Bone marrow (tissue), 2 donors: ENCODE measurements at regions not wholly inside any gene's neighbourhood (a gene's known extent, or its start where the extent isn't known, plus 50 kb on each side); places are given as distances from the start of the nearest gene placed in this dataset.
"Not testable (repeated sequence)": the region's sequence is repeated elsewhere in the genome, so short reads cannot be mapped to it uniquely, and the experiment has no call there.

Experiments used
- DNase-seq, 2 donors: peaks; one replicate each; lab custom pipeline; 2025; lab: John Stamatoyannopoulos, UW

DNA sequence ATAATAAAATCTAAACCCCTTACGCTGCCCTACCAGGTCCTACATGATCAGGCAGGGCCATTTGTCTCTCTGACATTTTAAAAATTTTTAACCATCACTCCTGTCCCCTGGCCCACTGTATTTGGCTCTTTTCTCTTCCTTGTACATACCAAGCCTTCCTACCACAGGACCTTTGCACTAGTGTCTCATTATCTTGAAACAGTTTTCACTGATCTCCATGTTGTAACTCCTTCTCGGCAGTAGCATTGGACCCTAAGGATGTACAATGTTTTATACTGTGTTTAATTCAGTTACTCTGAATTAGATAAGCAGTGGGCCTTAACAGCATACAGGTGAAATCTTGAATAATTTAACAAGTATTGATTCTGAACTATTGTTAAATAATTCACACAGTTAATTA is 330.7 kb downstream of the UTRN start:
- DNase-seq: no peak

DNA sequence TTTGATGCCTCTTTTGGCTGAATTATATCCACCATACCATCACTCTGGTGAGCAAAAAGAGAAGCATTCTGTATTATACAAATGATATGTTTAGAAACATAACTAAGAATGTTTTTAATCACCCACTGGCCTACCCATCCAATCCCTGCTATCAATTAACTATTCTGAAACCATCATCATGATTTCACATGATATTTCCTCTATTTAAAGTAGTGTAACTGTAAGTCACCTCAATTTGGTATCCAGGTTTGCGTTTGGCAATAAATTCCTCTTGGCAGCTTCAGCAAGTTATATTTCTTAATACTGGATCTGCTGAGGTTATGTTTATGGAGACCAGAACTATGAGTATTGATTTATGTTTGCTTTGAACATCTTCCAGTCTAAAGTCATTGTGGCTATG is 332.1 kb downstream of the UTRN start:
- no peak for DNase-seq

DNA sequence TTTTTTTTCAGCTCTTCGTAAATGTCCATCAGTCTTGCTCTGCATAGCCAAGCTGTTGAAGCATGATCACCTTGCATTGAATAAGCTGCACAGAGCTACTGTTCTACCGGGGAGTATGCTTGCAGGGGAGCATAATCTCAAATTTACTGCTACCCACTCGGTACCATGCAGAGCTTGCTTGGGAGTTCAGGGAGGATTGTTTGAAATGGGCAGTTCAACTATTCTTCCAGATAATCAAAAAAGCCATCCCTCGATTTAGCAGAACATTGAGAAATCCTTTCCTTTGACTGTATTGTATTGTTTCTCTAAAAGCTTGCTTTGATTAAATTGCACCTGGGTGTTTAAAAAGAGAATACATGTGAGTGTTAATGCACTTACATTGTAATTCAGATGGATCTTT is 332.6 kb downstream of the UTRN start:
- DNase-seq: no peak

GRCh38 chr6:144619966-144620365 is 334.8 kb downstream of the UTRN start:
- DNase-seq: no peak

GRCh38 chr6:144621332-144621731 is 336.2 kb downstream of the UTRN start:
- DNase-seq: no peak

DNA sequence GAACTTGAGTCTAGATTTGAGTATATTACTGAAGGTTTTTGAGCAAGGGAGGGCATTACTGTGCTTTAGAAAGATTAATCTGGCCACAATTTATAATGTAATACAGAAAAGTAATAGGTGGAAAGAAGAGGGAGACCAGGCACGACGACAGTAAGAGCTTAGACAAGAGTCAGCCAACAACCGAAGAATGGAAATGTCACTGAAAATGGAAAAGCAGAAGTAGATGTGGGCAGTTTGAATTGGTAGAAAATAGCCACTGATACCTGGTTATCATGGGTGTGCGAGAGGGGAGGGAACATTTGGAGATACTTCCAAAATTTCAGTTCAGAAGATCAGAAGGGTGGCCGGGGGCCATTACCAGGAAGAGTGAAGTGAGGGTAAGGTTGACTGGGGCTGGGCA is 339.1 kb downstream of the UTRN start:
- DNase-seq: no peak

DNA sequence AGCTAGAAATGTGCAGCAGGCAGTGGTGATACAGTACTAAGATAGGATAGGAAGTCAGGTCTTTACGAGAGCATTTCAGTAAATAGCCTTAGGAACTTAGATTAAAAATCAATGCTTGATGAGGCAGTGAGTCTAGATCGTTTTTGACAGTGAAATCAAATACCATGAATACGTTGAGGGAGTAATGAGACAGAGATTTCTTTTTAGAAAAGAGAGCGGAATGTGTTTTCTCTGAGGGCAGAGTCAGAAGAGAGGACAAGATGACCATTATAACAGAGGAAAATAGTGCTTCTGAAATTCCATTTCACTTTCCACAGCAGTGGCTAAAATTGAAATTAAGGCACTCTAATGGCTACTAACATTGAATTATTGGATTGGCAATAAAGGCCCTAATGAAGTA is 339.6 kb downstream of the UTRN start:
- DNase-seq: no peak

- no peak for DNase-seq
Observed at GRCh38 chr6:144630857-144631256, 345.7 kb downstream of the UTRN start.

GRCh38 chr6:144632266-144632665 is 347.1 kb downstream of the UTRN start:
- no peak for DNase-seq

GRCh38 chr6:144633886-144634285 is 348.8 kb downstream of the UTRN start:
- no peak for DNase-seq

DNA sequence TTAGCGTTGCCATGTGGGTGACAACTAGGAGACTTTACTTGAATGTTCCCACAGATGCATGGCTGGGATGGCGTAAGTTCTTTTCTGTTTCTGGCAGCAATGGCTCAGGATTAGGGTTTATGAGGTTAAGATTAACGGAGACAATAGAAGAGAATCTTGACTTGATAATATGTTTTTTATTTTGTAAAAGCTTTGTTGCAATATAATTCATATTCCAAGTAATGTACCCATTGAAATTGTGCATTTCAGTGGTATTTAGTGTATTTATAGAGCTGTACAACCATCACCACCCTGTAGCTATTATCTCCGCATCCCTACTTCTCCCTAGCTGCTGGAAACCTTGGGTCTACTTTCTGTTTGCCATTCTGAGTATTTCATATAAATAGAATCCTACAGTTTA is 349.2 kb downstream of the UTRN start:
- DNase-seq: no peak

GRCh38 chr6:144635051-144635450 is 349.9 kb downstream of the UTRN start:
- no peak for DNase-seq

- not testable (repeated sequence) for DNase-seq
Observed at GRCh38 chr6:144636025-144636424, 350.9 kb downstream of the UTRN start.

DNA sequence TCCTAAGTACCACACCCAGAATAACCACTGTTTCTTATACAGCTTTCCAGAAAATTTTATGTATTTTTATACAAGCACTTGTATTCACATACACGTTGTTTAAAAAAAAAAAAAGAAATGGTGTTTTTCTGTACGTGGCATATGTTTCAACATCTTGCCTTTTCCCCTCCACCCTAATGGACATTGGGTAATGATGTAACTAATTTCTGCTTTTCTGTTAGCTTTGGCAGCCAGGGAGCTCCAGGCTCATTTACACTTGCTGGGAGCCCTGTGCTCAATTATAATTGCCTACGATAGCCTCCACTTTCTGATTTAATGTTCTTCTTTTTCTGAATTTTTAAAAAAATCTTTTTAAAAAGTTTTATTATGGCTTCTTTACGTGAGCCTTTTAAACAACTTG is 352.4 kb downstream of the UTRN start:
- DNase-seq: no peak

- no peak for DNase-seq
Observed at GRCh38 chr6:144639654-144640053, 354.5 kb downstream of the UTRN start.

DNA sequence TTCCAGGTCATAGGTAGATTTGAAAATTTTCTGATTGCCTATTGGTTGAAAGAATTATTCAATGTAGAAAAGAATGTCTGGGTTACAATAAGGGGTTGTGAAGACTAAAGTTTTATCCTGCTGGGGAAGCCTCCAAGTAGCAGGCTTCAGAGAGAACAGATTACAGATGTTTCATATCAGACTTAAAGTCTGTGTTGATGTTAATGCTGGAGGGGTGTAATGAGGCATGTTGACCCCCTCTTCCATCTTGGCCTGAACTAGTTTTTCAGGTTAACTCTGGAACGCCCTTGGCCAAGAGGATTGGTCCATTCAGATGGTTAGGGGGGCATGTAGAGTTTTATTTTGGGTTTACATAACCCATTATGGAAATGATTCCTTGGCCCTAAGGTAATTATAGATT is 356.2 kb downstream of the UTRN start:
- no peak for DNase-seq

- no peak for DNase-seq
Observed at GRCh38 chr6:144644776-144645175, 359.6 kb downstream of the UTRN start.

DNA sequence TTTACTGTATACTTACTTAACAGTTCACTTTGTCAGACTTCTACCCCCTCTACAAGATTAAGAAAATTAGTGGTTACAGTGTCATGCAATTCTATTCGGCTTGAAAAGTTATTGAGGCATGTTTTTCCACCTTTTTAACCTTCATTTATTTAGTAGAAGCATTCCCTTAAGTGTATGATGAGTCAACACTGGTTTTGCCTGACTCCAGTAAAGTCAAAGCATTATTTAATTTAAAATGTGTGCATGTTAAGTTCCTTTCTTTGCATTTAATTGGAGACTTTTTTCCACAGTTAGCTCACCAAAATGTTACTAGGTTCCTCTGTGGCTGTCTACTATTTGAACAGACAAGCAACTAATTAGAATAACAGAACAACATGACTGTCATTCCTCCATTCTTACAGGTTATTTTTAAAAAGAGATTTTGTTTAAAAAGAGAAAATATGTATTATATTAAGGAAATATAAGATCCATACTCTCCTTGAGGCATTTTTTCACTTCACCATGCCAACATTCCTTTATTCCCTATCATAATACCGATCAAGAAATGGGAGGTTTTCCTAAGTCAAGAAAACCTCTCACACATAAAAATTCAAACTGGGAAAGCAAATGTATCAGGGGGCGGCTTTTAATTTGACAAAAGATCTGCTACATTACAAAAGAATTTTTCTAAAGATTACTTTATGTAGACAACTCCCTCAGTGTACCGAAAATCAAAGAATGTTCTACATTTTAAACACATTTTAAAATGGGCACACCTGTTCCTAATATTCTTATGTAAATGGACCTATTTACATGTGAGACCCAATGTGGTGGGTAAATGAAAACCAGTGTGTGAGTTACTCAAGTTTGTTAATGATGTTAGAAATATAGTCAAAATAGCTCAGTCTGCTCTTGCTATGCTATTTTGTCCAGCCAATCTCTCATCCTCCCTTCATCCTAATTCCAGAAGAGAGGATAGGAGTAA is 361.2 kb downstream of the UTRN start:
- DNase-seq: no peak

DNA sequence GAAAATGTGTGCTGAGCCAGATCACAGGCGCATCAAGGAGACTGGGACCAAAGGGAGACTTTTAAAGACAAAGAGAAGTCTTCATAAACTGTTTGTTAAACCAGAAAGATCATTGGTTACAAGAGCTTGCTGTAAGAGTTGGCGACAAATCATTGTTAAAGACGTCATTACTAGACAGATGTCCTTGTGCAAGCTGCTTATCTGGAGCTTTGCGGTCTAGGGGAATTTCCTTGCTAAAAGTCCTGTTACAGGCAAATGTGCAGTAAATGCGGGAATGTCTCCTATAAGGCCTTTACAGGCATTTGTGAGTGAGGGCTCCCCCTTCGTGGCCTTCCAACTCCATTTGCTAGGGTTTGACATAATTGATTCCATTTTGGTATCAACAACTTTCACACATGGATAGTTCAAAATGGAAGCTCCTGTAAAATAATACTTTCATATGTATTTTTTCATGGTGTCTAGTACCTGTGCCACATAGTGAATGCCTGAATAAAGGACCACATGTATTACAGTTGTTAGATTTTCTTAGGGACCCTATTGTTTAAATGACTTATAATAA is 362.4 kb downstream of the UTRN start:
- no peak for DNase-seq

DNA sequence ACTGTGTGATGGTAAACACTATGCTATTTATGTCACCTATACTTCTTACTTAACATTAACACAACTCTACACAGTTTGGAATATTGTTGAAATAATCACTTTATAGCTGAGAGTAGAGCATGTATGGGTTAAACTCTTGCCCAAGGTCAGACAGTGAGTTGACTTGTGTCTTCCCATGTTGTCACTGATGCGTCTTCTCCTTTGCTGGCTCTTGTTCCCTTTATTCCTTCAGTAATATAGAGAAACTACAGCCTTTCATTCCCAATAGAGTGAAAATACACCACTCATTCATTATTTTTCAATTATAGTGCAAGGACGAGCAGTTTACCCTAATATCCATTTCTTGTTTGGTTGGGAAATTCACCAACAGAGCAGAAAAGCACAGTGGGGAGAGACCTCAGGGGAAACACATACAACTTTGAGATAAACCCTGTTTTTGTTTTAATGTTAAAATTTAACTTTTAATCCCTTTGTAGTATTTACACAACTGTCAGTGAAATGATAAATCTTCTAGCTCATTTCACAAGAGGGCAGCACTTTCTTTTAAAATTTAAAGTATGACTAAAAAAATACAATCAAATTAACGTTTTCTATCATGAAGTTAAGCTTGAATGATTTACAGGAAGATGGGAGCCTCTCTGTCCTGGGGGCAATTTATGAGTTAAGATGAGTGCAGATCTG is 363.0 kb downstream of the UTRN start:
- DNase-seq: no peak

- no peak for DNase-seq
Observed at GRCh38 chr6:144649085-144649484, 363.9 kb downstream of the UTRN start.

DNA sequence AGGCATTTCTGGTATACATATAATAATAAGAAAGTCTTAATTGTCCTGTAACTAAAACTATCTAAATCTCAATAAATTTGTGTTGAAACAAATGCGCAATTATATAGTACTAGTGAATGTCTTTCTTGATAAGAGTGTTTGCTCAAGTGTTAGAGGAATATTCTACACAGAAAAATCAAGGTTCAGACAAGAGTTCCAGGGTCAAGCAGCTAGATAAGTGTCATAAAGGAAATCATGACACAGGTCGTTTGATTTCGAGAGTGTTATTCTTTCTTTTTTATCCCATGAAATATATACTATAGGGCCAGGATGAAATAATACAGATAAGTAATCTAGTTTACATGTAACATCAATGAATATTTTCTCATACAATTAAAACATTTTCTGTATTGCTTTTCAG is 366.1 kb downstream of the UTRN start:
- DNase-seq: no peak

GRCh38 chr6:144652292-144652891 is 367.3 kb downstream of the UTRN start:
- DNase-seq: no peak
